ENCODE measurements at regions not wholly inside any gene's neighbourhood (a gene's known extent, or its start where the extent isn't known, plus 50 kb on each side); places are given as distances from the start of the nearest gene placed in this dataset.

GRCh38 chr11:114972105-114972504 is 293.8 kb downstream of the NXPE2 start:
- TF ChIP-seq, protein P1, sequence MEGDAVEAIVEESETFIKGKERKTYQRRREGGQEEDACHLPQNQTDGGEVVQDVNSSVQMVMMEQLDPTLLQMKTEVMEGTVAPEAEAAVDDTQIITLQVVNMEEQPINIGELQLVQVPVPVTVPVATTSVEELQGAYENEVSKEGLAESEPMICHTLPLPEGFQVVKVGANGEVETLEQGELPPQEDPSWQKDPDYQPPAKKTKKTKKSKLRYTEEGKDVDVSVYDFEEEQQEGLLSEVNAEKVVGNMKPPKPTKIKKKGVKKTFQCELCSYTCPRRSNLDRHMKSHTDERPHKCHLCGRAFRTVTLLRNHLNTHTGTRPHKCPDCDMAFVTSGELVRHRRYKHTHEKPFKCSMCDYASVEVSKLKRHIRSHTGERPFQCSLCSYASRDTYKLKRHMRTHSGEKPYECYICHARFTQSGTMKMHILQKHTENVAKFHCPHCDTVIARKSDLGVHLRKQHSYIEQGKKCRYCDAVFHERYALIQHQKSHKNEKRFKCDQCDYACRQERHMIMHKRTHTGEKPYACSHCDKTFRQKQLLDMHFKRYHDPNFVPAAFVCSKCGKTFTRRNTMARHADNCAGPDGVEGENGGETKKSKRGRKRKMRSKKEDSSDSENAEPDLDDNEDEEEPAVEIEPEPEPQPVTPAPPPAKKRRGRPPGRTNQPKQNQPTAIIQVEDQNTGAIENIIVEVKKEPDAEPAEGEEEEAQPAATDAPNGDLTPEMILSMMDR (optimal IDR thresholded peaks at IDR 0.05 in 1 of 3, IDR thresholded peaks at IDR 0.05 in 1 of 3, conservative IDR thresholded peaks at IDR 0.05 in 1 of 3; ENCODE audit: extremely low read depth in 1 of 3, insufficient read depth in 2 of 3, low read length in 3 of 3): no peak
- no peak for TF ChIP-seq EZH2 (IDR thresholded peaks at IDR 0.05; ENCODE audit: low read length)

Data from keratinocyte (primary cell).